ENCODE measurements at regions not wholly inside any gene's neighbourhood (a gene's known extent, or its start where the extent isn't known, plus 50 kb on each side); places are given as distances from the start of the nearest gene placed in this dataset.

- peak overlapping the region; percentile 73 for H2AFZ ChIP-seq (ENCODE audit: insufficient read depth, low read length, poor library complexity)
- no peaks in the 10 kb centered on the region for H3K79me2 ChIP-seq (ENCODE audit: control insufficient read depth, insufficient read depth, low read length, poor library complexity)
- no peak overlapping the region for H3K4me2 ChIP-seq (ENCODE audit: low read length)
- H3K4me1 ChIP-seq (ENCODE audit: control insufficient read depth in 1 of 2, insufficient read depth in 2 of 2, low read length in 2 of 2), result peaks cover 7 to 14% of the 10 kb centered on the region in 2 experiments
- peak overlapping the region; percentile 66 for H4K91ac ChIP-seq (ENCODE audit: low read depth, low read length)
- no peak overlapping the region for H3K4me3 ChIP-seq (ENCODE audit: low read depth, low read length)
- peaks cover 8% of the 10 kb centered on the region for H3K79me1 ChIP-seq (ENCODE audit: low read length)
- H3K18ac ChIP-seq (ENCODE audit: low read length), result no peak overlapping the region
- no peak overlapping the region for H4K8ac ChIP-seq (ENCODE audit: low read depth, low read length)
- WGBS (ENCODE audit: extremely low coverage, insufficient coverage, insufficient read length), result no CpG with 5 or more reads among the region's 3 CpGs
- DNase-seq, result peak; percentile 2 to 43
- H4K12ac ChIP-seq (ENCODE audit: low read depth, low read length), result no peak overlapping the region
- no peaks in the 10 kb centered on the region for H3K9me3 ChIP-seq (ENCODE audit: insufficient read depth, low read depth, low read length)
- H3K9ac ChIP-seq (ENCODE audit: low read length), result no peak overlapping the region
- no peak overlapping the region for H2BK120ac ChIP-seq (ENCODE audit: insufficient read depth, low read length, poor library complexity)
- no peak overlapping the region for H2AK5ac ChIP-seq (ENCODE audit: low read length)
- H2BK5ac ChIP-seq (ENCODE audit: low read depth, low read length, poor library complexity), result peak overlapping the region; percentile 19
- no peaks in the 10 kb centered on the region for H3K36me3 ChIP-seq (ENCODE audit: control insufficient read depth in 1 of 2, insufficient read depth in 2 of 2, low read length in 2 of 2)
- H3K14ac ChIP-seq (ENCODE audit: low read length), result peak overlapping the region; percentile 83
- H3K27me3 ChIP-seq (ENCODE audit: insufficient read depth, low read length), result no peaks in the 10 kb centered on the region
- peak overlapping the region; percentile 71 for H3K4ac ChIP-seq (ENCODE audit: low read depth, low read length)
- no peak overlapping the region for H3K27ac ChIP-seq (ENCODE audit: low read depth, low read length)
- H3K23ac ChIP-seq (ENCODE audit: low read length), result no peak overlapping the region
- H2BK12ac ChIP-seq (ENCODE audit: low read length), result peak overlapping the region; percentile 91
These were observed 182.6 kb upstream of the PKDCC start for GRCh38 chr2:41865263-41865662.

GRCh38 chr2:41867553-41867952, 180.3 kb upstream of the PKDCC start:
- no peak overlapping the region for H3K9ac ChIP-seq (ENCODE audit: low read length)
- WGBS (ENCODE audit: extremely low coverage, insufficient coverage, insufficient read length), result no CpG with 5 or more reads among the region's 3 CpGs
- peaks cover 19% of the 10 kb centered on the region for H3K79me1 ChIP-seq (ENCODE audit: low read length)

GRCh38 chr2:41869542-41870264, 178.1 kb upstream of the PKDCC start:
- Histone ChIP-seq H3K79me1 (ENCODE audit: low read length) (peaks cover 19% of the 10 kb centered on the region), H3K4me2 (ENCODE audit: low read length) (no peak overlapping the region), H3K4me3 (ENCODE audit: low read depth, low read length) (no peak overlapping the region), H2BK5ac (ENCODE audit: low read depth, low read length, poor library complexity) (peak overlapping the region; percentile 42), H3K27ac (ENCODE audit: low read depth, low read length) (no peak overlapping the region), H3K36me3 (ENCODE audit: control insufficient read depth in 1 of 2, insufficient read depth in 2 of 2, low read length in 2 of 2) (no peaks in the 10 kb centered on the region), H3K9ac (ENCODE audit: low read length) (no peak overlapping the region), H3K27me3 (ENCODE audit: insufficient read depth, low read length) (no peaks in the 10 kb centered on the region), H2BK12ac (ENCODE audit: low read length) (peak overlapping the region; percentile 96), H3K9me3 (ENCODE audit: insufficient read depth, low read depth, low read length) (no peaks in the 10 kb centered on the region), H3K79me2 (ENCODE audit: control insufficient read depth, insufficient read depth, low read length, poor library complexity) (no peaks in the 10 kb centered on the region), H3K18ac (ENCODE audit: low read length) (peak overlapping the region; percentile 28), H2BK120ac (ENCODE audit: insufficient read depth, low read length, poor library complexity) (peak overlapping the region; percentile 63), H3K4me1 (ENCODE audit: control insufficient read depth in 1 of 2, insufficient read depth in 2 of 2, low read length in 2 of 2) (peaks cover 14 to 28% of the 10 kb centered on the region in 2 experiments), H4K8ac (ENCODE audit: low read depth, low read length) (peak overlapping the region; percentile 41), H3K14ac (ENCODE audit: low read length) (peak overlapping the region; percentile 72), H3K4ac (ENCODE audit: low read depth, low read length) (peak overlapping the region; percentile 22), H4K12ac (ENCODE audit: low read depth, low read length) (no peak overlapping the region), H3K23ac (ENCODE audit: low read length) (no peak overlapping the region), H2AFZ (ENCODE audit: insufficient read depth, low read length, poor library complexity) (peak overlapping the region; percentile 7), H2AK5ac (ENCODE audit: low read length) (peak overlapping the region; percentile 82), H4K91ac (ENCODE audit: low read depth, low read length) (peak overlapping the region; percentile 91)
- no CpG with 5 or more reads among the region's 3 CpGs for WGBS (ENCODE audit: extremely low coverage, insufficient coverage, insufficient read length)
- peak; percentile 43 to 78 for DNase-seq

More at GRCh38 chr2:41867553-41867952, 180.3 kb upstream of the PKDCC start:
- DNase-seq, result no peak
- Histone ChIP-seq H4K91ac (ENCODE audit: low read depth, low read length) (peak overlapping the region; percentile 43), H3K4me2 (ENCODE audit: low read length) (no peak overlapping the region), H3K18ac (ENCODE audit: low read length) (no peak overlapping the region), H3K36me3 (ENCODE audit: control insufficient read depth in 1 of 2, insufficient read depth in 2 of 2, low read length in 2 of 2) (no peaks in the 10 kb centered on the region), H3K27me3 (ENCODE audit: insufficient read depth, low read length) (no peaks in the 10 kb centered on the region), H2BK12ac (ENCODE audit: low read length) (peak overlapping the region; percentile 89), H3K27ac (ENCODE audit: low read depth, low read length) (no peak overlapping the region), H2BK120ac (ENCODE audit: insufficient read depth, low read length, poor library complexity) (no peak overlapping the region), H3K79me2 (ENCODE audit: control insufficient read depth, insufficient read depth, low read length, poor library complexity) (no peaks in the 10 kb centered on the region), H3K4me1 (ENCODE audit: control insufficient read depth in 1 of 2, insufficient read depth in 2 of 2, low read length in 2 of 2) (peaks cover 15 to 27% of the 10 kb centered on the region in 2 experiments), H2BK5ac (ENCODE audit: low read depth, low read length, poor library complexity) (no peak overlapping the region), H4K8ac (ENCODE audit: low read depth, low read length) (no peak overlapping the region), H3K4me3 (ENCODE audit: low read depth, low read length) (no peak overlapping the region), H3K4ac (ENCODE audit: low read depth, low read length) (no peak overlapping the region), H3K14ac (ENCODE audit: low read length) (no peak overlapping the region), H4K12ac (ENCODE audit: low read depth, low read length) (no peak overlapping the region), H3K9me3 (ENCODE audit: insufficient read depth, low read depth, low read length) (no peaks in the 10 kb centered on the region), H3K23ac (ENCODE audit: low read length) (no peak overlapping the region), H2AFZ (ENCODE audit: insufficient read depth, low read length, poor library complexity) (no peak overlapping the region), H2AK5ac (ENCODE audit: low read length) (peak overlapping the region; percentile 46)

GRCh38 chr2:41870265-41870585, 177.6 kb upstream of the PKDCC start:
- H3K27ac ChIP-seq (ENCODE audit: low read depth, low read length), result no peak overlapping the region
- no peak overlapping the region for H3K4me2 ChIP-seq (ENCODE audit: low read length)
- H3K14ac ChIP-seq (ENCODE audit: low read length), result peak overlapping the region; percentile 72
- no peak for DNase-seq
- H3K27me3 ChIP-seq (ENCODE audit: insufficient read depth, low read length), result no peaks in the 10 kb centered on the region
- no peaks in the 10 kb centered on the region for H3K79me2 ChIP-seq (ENCODE audit: control insufficient read depth, insufficient read depth, low read length, poor library complexity)
- H3K18ac ChIP-seq (ENCODE audit: low read length), result peak overlapping the region; percentile 28
- no peak overlapping the region for H3K23ac ChIP-seq (ENCODE audit: low read length)
- peak overlapping the region; percentile 63 for H2BK120ac ChIP-seq (ENCODE audit: insufficient read depth, low read length, poor library complexity)
- H3K4me1 ChIP-seq (ENCODE audit: control insufficient read depth in 1 of 2, insufficient read depth in 2 of 2, low read length in 2 of 2), result peaks cover 10 to 23% of the 10 kb centered on the region in 2 experiments
- peak overlapping the region; percentile 41 for H4K8ac ChIP-seq (ENCODE audit: low read depth, low read length)
- H3K36me3 ChIP-seq (ENCODE audit: control insufficient read depth in 1 of 2, insufficient read depth in 2 of 2, low read length in 2 of 2), result no peaks in the 10 kb centered on the region
- peak overlapping the region; percentile 91 for H4K91ac ChIP-seq (ENCODE audit: low read depth, low read length)
- H2BK12ac ChIP-seq (ENCODE audit: low read length), result peak overlapping the region; percentile 96
- H2AFZ ChIP-seq (ENCODE audit: insufficient read depth, low read length, poor library complexity), result peak overlapping the region; percentile 7
- H4K12ac ChIP-seq (ENCODE audit: low read depth, low read length), result no peak overlapping the region
- H3K9me3 ChIP-seq (ENCODE audit: insufficient read depth, low read depth, low read length), result no peaks in the 10 kb centered on the region
- H3K4me3 ChIP-seq (ENCODE audit: low read depth, low read length), result no peak overlapping the region
- peak overlapping the region; percentile 22 for H3K4ac ChIP-seq (ENCODE audit: low read depth, low read length)
- H2BK5ac ChIP-seq (ENCODE audit: low read depth, low read length, poor library complexity), result peak overlapping the region; percentile 42
- H3K79me1 ChIP-seq (ENCODE audit: low read length), result peaks cover 15% of the 10 kb centered on the region
- peak overlapping the region; percentile 82 for H2AK5ac ChIP-seq (ENCODE audit: low read length)
- no CpG with 5 or more reads among the region's 6 CpGs for WGBS (ENCODE audit: extremely low coverage, insufficient coverage, insufficient read length)
- H3K9ac ChIP-seq (ENCODE audit: low read length), result peak overlapping the region; percentile 21

Data from trophoblast cell (in vitro differentiated cells and primary cell).